ENCODE measurements at regions not wholly inside any gene's neighbourhood (a gene's known extent, or its start where the extent isn't known, plus 50 kb on each side); places are given as distances from the start of the nearest gene placed in this dataset.

GRCh38 chr2:74778381-74779264 lies 55.3 kb upstream of the HK2 start:
- no peak for TF ChIP-seq POLR2A (IDR thresholded peaks at IDR 0.05)
- TF ChIP-seq, protein P1, sequence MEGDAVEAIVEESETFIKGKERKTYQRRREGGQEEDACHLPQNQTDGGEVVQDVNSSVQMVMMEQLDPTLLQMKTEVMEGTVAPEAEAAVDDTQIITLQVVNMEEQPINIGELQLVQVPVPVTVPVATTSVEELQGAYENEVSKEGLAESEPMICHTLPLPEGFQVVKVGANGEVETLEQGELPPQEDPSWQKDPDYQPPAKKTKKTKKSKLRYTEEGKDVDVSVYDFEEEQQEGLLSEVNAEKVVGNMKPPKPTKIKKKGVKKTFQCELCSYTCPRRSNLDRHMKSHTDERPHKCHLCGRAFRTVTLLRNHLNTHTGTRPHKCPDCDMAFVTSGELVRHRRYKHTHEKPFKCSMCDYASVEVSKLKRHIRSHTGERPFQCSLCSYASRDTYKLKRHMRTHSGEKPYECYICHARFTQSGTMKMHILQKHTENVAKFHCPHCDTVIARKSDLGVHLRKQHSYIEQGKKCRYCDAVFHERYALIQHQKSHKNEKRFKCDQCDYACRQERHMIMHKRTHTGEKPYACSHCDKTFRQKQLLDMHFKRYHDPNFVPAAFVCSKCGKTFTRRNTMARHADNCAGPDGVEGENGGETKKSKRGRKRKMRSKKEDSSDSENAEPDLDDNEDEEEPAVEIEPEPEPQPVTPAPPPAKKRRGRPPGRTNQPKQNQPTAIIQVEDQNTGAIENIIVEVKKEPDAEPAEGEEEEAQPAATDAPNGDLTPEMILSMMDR (IDR thresholded peaks at IDR 0.05) = no peak

All from breast epithelium (tissue), 3 donors.